Left colon (tissue), 2 donors: ENCODE measurements at regions not wholly inside any gene's neighbourhood (a gene's known extent, or its start where the extent isn't known, plus 50 kb on each side); places are given as distances from the start of the nearest gene placed in this dataset.

Experiments used
- ATAC-seq: fragments of 200-7000 bp; cut with Tn5 transposase; one replicate; pipeline ENCODE4 v1.9.1; 2020; ENCODE audit warnings: mild to moderate bottlenecking, moderate library complexity
- DNase-seq, 2 donors: peaks; one replicate each; pipeline ENCODE4 v3.0.0-alpha.2; 2020
- intact Hi-C, 2 donors: fragments of 100-400 bp; cut with DNase I in 1 of 2; cut with micrococcal nuclease in 1 of 2; formaldehyde crosslinking; loops; one replicate each; pipeline versions ENCODE4 v1.11.2 to v1.14.0; 2022; cut with DNase I, micrococcal nuclease
- donor health status: DM: no; HTN: no; CAD: no.
- donor health status: DM: yes; HTN: yes; CAD: no.

DNA sequence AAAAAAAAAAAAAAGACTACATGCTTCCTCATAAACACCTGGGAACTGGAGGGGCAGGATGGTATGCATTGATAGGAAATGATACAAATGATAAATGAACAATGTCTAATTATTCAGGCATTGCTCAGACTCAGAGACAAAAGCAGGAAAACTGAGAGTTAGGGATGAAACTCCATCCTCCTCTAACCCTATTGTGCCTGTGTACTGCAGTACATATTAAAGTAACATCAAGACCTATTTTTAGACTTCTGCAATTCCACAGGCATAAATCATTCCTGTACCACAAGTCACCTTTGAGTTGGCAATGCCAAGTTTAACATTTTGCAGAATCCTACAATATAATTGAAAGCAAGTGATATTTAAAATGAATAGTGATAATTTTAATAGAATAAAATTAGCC, 156.5 kb upstream of the USP15 start:
- ATAC-seq (no peak), DNase-seq (no peak)
- intact Hi-C loops: no loop called here

DNA sequence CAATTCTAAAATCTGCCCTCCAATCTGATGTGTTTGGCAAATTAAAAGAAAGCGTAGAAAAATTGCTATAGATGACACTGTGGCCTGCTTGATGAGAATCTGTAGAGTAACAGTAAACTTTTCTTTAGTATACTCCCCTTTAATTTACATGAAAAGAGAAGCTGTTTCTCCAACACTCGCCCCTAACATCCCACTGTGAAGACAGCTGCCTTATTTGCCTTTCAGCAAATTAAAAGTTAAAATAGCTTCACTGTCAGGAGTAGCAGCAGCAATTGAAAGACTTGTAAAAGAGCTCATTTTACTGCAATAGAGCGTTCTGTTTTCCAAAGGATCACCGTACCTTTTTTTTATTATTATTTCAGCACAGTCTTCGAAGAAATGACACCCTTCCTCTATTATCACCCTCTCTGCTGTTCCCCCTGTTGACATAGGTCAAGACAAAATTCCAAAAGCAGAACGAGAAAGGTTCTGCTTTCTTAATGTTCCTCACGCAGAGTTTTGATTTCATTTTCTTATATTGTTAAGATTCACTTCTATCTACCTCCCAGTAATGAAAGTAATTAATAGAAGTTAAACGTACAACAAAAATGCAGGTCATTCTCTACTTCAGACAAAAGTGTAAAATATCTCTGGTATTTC, 153.5 kb upstream of the USP15 start:
- ATAC-seq: no peak
- no peak for DNase-seq
- intact Hi-C loops: no loop called here

DNA sequence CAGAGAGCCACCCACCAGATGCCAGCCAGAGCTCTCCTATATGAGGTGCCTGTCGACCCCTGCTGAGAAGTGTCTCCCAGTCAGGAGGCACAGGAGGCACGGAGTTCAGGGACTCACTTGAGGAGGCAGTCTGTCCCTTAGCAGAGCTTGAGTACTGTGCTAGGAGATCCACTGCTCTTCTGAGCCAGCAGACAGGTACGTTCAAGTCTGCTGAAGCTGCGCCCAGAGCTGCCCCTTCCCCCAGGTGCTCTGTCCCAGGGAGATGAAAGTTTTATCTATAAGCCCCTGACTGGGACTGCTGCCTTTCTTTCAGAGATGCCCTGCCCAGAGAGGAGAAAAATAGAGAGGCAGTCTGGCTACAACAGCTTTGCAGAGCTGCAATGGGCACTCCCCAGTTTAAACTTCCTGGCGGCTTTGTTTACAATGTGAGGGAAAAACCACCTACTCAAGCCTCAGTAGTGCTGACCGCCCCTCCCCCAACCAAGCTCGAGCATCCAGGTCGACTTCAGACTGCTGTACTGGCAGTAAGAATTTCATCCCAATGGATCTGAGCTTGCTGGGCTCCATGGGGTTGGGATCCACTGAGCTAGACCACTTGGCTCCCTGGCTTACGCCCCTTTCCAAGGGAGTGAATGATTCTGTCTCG, 146.7 kb upstream of the USP15 start:
- no peak for DNase-seq
- ATAC-seq: no peak
- intact Hi-C loops: no loop called here

DNA sequence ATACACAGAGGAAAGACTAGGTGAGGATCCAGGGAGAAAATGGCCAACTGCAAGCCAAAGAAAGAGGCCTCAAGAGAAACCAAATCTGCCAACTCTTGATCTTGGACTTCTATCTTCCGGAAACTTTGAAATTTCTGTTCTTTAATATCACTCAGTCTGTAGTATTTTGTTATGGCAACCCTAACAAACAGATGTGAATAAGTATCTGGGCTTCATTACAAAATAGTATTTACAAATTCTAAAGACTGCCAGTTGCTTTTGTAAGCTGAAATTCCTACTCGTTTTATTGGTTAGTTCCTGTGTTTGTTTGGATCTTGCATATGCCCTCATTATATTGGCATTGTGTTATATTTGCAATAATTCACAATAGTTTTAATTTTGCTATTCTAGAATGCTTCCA, 143.2 kb upstream of the USP15 start:
- no peak for DNase-seq
- intact Hi-C loops: no loop called here

DNA sequence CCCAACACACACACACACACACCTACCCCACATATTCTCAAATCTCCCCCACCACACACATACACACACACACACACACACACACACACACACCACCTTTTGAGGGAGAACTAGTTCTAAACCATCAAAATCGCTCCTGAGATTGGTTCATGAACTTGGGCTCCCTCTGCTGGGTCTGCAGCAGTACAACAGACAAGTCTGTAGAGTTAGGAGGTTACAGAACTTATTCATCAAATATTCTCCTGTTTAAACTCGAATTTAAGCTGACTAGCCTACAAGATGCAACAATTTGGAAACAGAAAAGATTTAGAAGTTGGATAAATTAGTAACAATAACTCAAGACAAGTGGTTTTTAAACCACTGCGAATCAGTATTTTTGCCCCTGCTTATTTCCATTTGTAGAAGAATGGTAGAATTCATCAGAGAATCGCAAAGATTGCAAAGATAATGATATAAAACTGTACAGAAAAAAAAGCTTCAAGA, 136.4 kb upstream of the USP15 start:
- DNase-seq (peak in 1 of 2 donors; percentile 4), ATAC-seq (no peak)
- intact Hi-C loops: no loop called here

More for the DNA sequence above, 143.2 kb upstream of the USP15 start:
- no peak for ATAC-seq

DNA sequence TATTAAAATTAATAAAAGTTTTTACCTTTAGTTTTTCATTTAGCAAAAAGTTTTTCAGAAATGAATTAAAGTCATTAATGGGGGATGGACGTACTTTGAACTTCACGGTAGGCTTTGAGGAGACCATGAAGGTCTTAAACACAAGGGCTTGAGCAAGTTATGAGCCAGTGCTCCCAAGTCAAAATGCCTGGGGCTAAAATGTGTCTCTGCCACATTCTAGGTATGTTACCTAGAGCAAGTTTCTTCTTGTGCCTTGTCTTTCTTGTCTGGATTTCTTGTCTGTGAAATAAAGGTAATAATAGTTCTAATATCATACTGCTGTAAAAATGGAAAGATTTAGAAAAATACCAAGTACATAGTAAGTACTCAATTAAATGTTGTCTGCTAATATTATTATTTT, 132.7 kb upstream of the USP15 start:
- no peak for ATAC-seq
- no peak for DNase-seq

DNA sequence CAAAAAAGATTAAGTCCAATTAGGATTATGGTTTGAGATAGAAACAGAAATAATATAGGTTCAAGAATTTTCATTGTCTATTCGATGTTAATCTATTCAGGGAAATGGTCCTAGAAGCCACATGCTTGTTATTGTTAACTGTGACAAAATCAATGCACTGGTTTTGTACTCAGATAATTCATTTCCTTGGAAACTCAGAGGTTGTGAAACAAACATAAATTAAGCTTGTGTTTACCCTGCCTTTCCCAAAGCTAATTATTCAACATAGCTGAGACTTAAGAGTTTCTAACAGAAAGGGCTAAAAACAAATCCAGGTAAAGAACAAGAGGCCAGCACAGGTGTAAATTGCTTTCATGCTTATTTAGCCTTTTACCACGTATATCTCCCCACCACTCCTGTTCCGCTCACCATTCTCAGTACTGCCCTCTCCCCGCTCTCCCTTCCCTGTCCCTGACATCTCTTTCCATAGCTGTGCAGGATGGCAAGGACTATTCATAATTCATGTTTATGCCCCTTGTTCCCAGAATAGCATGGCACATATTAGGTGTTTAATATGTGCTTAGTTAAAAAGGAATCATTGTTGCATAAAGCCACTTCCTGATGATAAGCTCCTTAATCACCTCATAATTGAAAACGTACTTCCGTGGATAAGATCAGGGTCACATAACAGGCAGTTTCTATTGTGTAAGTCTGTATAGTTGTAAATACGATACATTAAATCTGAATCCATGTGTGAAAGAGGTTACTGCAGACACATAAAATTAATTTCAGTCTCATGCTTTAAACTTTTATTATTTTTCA, 131.8 kb upstream of the USP15 start:
- DNase-seq (no peak), ATAC-seq (no peak)
- intact Hi-C loops: no loop called here

More for the DNA sequence above, 132.7 kb upstream of the USP15 start:
- intact Hi-C loops: no loop called here

DNA sequence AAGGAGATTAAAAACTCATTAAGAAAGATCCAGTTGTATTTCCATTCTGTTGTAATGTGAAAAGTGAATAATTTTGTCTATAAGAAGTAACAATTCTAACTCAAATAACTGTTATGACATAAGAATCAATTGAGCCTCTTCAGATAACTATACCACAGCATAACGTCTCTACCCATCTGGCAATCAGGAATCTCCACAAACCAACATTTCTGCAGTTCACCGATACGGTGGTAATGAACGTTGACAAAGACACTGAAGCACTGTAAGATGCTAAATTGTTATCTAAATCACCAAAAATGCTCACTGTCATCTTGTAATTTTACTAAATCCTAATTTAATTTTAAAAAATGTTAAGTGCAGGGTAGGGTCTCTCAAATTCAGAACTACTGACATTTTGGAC, 130.9 kb upstream of the USP15 start:
- DNase-seq: no peak
- intact Hi-C loops: no loop called here
- ATAC-seq: no peak

DNA sequence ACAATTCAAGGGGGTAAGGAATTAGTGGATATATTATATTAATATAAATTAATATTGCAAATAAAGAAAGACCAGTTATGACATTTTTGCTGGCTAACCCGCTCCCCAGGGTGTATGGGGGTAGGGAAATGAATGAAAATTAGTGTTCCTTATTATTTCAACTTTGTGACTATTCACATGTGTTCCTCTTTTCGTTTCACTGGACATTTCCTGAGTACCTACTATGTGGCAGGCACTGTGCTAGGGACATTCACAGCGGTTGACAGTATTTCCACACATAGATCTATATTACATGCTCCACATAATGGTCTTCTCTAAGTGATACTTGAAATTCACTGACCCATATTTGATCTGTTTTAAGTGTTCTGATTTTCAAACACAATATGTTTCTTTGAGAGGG, 129.8 kb upstream of the USP15 start:
- ATAC-seq (no peak), DNase-seq (no peak)
- intact Hi-C loops: no loop called here

DNA sequence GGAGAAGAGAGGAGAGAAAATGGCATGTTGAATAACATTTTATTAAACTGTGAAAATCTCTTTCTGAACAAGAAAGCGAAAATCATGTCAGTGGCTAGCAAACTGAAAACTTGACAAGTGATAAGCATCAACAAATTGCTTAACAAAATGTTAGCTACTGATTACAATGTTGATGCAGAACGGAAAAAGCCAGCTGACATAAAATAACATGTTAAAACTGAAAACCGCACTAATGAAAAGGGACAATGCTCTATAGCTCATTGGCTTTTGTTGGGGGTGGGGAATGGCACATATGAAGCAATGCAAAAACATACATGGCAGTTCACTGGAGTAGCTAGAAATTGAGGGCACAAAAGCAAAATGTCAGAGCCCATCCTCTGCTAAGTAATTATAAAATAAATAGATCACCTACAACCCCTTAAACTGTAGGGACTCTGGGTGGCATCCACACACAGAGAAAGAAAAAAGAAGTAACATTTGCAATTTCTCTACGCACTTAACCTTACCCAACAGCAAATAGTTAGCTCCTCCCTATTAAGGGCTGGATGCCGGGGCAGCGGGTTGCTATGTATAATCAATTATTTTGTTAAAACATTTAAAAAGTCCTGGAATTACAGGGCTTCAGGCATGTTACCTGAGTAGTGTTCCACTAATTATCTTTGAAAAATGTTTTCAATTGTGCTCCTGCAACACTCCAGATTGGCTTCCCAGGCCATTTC, 129.2 kb upstream of the USP15 start:
- intact Hi-C loops: no loop called here
- no peak for ATAC-seq
- no peak for DNase-seq

DNA sequence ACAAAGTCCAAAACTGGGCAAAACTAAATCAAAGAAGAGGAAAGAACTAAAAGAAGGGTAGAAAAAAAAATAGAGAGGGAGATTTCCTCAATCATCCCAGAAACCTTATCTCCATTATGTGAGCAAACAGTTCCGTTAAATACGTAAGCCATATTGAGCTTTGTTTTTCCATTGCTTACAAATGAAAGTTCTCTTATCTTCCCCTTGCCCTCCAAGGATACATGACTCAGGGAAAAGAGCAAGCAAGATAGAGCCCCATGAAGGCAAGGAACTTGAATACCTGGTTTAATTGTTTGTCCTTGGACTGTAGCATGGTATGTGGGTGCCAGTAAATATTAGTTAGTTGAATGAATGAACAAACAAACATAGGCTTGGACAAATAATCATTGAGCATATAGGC, 126.8 kb upstream of the USP15 start:
- ATAC-seq: no peak
- intact Hi-C loops: no loop called here
- no peak for DNase-seq

DNA sequence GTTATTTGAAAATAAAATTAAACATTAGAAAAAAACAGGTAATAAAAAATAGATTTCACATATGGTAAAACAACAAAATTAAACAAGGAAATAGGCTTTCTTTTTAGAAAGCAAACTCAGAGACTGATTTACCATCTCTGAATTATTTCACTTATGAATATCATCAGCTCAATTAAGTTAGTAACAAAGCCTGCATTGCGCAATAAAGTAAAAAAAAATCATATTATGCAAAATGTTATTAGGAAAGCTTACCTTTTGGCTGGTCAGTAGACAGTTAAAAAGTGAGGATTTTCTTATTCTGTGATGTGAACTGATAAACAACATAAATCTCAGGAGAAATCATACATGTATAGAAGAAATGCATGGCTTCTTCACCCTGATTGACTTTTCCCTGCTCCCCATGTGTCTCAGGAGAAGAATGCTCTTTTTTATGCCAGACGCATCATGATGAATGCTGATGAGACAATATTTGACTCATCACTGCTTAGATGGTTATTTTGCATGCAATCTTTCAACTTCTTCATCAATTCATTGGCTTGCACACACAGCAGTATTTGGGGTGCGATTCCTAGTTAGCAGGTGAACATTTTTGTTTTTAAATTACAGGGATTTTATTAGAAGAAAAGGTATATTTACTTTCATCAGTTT, 124.5 kb upstream of the USP15 start:
- ATAC-seq: no peak

DNA sequence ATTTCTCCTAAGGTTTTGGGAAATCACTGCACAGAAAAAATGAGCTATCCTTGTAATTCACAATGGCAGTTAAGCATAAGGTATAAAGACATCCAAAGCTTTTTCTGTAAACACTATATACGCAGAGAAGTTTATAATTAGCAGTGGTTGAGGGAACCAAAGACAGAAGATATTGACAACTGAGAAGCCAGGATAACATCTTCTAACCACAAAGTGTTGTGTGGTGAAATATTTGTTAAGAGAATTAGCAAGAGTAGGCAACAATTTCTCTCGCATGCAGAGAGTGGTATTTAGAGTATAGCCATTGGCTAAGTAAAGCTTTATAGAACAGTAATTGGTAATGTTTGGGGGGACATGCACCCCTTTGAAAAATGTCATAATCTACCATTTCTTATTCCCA, 123.7 kb upstream of the USP15 start:
- intact Hi-C loops: no loop called here
- no peak for ATAC-seq
- DNase-seq: no peak

More for the DNA sequence above, 124.5 kb upstream of the USP15 start:
- no peak for DNase-seq
- intact Hi-C loops: no loop called here

DNA sequence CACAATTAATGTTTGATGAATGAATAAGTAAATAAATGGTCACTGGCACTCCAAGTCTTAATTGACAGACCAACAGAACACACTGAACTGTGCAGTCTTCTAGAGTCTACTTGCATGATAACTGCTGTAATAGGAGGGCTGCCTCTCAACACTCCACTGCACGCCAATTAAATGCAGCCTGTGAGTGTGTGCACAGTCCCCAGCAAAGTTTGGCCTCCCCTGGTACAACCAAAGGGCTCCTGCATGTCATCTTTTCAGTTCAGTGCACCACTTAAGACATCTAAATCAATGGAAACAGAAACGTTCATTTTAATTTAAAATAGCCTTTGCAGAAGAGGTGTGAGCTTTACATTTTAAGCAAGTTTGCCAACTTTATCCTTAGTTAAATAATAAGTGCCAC, 121.7 kb upstream of the USP15 start:
- DNase-seq (no peak), ATAC-seq (no peak)
- intact Hi-C loops: no loop called here

DNA sequence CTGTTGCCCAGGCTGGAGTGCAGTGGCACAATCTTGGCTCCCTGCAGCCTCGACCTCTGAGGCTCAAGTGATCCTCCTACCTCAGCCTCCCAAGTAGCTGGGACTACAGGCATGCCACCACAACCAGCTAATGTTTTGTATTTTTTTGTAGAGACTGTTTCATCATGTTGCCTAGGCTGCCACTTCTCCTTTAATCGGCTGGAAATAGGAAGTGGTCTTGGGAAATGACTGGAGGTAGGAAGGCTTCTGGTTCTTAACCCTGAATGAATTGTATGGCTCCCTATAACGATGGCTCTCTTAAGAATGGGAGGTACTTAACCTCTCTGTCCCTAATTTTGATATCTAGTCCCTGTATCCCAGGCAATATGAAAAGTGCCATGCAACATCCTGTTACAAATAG, 113.9 kb upstream of the USP15 start:
- intact Hi-C loops: no loop called here
- DNase-seq (no peak), ATAC-seq (no peak)

DNA sequence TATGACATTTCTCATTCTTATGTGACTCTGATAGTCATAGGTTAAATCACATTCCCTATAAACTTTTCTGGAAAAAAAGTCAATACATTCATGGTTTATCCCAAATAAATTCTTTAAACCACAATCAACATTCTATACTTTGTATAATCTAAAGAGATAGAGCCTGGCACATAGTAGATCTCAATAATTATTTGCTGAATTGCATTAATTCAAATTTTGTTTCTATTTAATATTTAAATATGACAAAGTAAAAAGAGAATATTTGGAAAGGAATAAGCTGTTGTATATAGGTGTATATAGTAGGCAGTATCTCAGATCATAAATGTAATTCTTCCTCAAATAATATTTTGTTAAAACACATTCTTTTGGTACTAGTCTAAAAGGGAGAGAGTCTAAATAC, 102.2 kb upstream of the USP15 start:
- no peak for DNase-seq
- no peak for ATAC-seq
- intact Hi-C loops: no loop called here

DNA sequence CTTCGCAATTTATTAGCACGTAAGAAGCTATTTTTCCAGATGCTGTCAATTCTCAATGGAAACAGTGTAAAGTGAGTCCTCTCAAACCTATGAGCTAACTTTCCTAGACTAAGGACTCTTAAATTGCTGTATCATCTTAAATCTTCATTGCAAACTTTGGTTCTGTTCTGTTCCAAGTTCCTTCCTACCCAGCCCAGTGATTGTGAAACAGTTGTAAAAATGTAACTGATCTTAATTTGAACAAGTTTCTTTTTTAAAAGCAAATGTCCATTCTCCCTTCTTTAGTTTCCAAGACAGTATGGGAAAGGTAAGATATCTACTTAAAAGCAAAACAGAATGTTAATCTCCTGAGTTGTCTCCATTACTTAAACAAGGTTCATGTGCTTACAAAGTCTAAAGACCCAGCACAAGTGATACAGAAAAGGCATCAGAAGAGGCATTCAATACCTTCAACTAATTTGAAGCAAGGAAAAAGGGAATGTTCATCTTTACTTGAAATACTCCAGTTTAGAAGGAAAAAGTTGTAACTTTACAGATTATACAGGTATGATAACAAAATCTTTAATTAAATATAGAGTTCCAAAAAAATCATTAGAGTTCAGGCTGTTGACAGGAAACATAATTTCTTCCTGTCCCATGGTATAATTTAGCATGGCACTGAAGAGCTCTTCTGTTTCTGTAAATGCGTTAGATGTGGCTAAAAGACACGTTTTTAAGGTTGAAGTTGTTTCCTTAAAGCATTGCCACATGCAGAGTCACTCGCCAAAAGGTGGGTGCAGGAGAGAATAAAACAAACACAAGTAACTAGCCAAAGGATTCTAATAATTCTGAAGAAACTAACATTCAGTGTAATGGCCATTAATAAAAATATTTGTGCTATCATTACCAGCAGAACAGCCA, 101.5 kb upstream of the USP15 start:
- ATAC-seq (no peak), DNase-seq (no peak)
- intact Hi-C loops: no loop called here

DNA sequence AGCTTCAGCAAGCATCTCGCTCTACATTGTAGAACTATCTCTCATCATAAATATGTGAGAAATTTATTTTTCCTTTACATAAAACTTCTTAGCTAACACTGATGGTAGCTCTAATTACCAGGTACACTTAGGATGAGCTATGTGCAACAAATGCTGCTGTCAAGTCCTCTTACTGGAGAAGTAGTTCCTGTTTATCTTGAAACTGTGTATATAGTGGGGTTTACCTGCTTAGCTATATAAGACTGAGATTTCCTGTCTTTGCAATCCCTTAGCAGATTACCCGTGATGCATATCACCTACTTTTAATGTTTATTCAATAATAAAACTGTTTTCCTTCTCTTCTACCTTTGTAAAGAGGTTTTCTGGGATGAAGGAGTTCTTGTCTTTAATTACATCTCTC, 98.0 kb upstream of the USP15 start:
- intact Hi-C loops: no loop called here
- ATAC-seq (no peak), DNase-seq (no peak)
